Omental fat pad (tissue), 3 donors: ENCODE measurements at regions not wholly inside any gene's neighbourhood (a gene's known extent, or its start where the extent isn't known, plus 50 kb on each side); places are given as distances from the start of the nearest gene placed in this dataset.

Experiments used
- ATAC-seq: fragments of 150-250 bp; one replicate; pipeline ENCODE4 v1.9.1; 2016; ENCODE audit warnings: mild to moderate bottlenecking, moderate library complexity; ENCODE audit not compliant: low FRiP score
- DNase-seq: peaks from one replicate; pipeline ENCODE4 v3.0.0-alpha.2; 2019; ENCODE audit warnings: low spot score
- TF ChIP-seq, protein P1 (sequence below), 3 donors: fragments of 450-650 bp; IDR thresholded peaks; one replicate each; pipeline ENCODE4 v1.5.1; 2016 to 2017; ENCODE audit warnings: antibody characterized with exemption in 3 of 3, mild to moderate bottlenecking in 3 of 3, moderate library complexity in 2 of 3

DNA sequence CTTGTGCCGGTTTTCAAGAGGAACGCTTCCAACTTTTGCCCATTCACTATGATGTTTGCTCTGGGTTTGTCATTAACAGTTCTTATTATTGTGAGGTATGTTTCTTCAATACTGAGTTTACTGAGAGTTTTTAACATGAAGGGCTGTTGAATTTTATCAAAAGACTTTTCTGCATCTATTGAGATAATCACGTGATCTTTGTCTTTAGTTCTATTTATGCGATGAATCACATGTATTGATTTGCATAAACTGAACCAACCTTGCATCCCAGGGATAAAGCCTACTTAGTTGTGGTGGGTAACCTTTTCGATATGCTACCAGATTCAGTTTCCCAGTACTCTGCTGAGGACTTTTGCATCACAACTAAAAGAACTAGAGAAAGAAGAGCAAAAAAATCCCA, 318.0 kb downstream of the GASK1B start:
- no peak for DNase-seq
- TF ChIP-seq, protein P1, sequence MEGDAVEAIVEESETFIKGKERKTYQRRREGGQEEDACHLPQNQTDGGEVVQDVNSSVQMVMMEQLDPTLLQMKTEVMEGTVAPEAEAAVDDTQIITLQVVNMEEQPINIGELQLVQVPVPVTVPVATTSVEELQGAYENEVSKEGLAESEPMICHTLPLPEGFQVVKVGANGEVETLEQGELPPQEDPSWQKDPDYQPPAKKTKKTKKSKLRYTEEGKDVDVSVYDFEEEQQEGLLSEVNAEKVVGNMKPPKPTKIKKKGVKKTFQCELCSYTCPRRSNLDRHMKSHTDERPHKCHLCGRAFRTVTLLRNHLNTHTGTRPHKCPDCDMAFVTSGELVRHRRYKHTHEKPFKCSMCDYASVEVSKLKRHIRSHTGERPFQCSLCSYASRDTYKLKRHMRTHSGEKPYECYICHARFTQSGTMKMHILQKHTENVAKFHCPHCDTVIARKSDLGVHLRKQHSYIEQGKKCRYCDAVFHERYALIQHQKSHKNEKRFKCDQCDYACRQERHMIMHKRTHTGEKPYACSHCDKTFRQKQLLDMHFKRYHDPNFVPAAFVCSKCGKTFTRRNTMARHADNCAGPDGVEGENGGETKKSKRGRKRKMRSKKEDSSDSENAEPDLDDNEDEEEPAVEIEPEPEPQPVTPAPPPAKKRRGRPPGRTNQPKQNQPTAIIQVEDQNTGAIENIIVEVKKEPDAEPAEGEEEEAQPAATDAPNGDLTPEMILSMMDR (IDR thresholded peaks at IDR 0.05), result no peak
- no peak for ATAC-seq

DNA sequence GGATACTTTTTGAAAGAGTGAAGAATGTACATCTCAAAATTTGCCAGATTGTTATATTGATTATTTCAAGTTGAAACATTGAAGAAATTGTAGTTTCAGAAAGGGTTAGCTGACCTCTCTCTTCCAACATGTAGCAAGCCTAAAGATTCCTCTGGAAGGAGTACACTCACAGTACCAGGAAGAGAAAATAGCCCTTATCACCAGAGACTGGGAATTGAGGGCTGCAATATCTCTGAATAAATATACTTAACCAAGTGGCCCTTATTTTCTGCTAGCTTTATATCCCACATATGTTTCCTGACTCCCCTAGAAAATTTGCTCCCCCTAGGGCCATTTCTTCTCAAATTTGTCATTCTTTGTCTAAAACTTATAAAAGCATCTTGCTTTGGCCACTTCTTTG, 332.2 kb downstream of the GASK1B start:
- ATAC-seq, result no peak
- no peak for DNase-seq
- TF ChIP-seq, protein P1 (IDR thresholded peaks at IDR 0.05), result no peak

DNA sequence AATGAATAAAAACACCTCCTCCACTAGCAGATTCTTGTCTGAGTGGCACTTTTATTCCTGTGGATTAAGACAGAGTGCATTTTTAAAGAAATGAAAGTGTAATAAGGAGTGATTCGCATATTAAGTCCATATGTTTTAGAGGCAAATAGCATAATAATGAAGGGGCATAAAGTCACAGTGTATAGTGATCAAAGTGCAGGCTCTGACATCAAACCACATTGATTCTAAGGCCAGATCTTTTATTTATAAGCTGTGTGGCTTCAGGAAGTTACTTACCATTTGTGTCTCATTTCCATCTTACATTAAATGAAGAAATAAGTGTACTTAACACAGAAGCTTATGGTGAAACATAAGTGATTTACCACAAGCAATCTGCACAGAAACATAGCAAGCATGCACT, 332.8 kb downstream of the GASK1B start:
- TF ChIP-seq, protein P1 (IDR thresholded peaks at IDR 0.05), result no peak
- ATAC-seq (no peak), DNase-seq (no peak)

DNA sequence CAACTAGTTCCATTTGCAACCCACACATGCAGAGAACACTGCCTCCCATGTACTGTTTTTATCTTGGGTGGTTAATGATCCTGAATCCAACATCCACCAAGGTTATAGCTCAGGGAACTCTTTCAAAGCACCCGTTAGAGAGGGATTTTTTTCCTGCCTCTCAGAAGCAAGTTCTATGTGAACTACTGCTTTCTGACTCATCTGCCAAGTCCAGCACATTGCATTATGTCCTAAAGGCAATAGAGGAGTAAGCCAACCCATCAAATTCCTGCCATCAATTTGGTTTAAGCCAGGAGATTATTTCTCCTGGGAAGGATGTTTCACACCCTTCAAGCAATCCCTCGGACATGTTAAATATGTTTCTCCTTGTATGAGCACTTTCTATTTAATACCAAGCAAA, 334.5 kb downstream of the GASK1B start:
- ATAC-seq (no peak), DNase-seq (no peak)
- TF ChIP-seq, protein P1 (IDR thresholded peaks at IDR 0.05), result no peak

GRCh38 chr4:157837071-157837703, 335.6 kb downstream of the GASK1B start:
- no peak for DNase-seq
- ATAC-seq, result no peak
- TF ChIP-seq, protein P1 (IDR thresholded peaks at IDR 0.05), result no peak

DNA sequence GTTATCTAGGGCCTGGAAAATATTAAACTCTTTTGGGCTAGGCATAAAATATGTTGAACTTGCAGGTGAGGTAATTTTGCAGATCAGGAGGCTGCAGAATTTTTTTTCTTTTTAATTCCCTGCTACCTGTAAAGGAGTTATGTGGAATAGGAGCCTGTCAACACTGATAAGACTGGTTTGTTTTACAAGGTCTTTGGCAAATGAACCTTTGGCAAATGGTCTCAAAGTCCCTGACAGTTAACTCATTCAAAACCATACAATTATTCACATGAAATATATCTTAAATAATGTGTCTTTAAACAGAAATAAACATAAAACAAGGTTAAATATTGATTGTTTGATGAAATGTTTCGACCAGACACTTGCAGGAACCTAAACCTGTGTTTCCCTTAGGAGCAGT, 340.2 kb downstream of the GASK1B start:
- no peak for DNase-seq
- TF ChIP-seq, protein P1 (IDR thresholded peaks at IDR 0.05), result no peak
- ATAC-seq, result no peak

GRCh38 chr4:157824021-157824420, 348.8 kb downstream of the GASK1B start:
- no peak for ATAC-seq

More at GRCh38 chr4:157824021-157824420, 348.8 kb downstream of the GASK1B start:
- no peak for DNase-seq
- TF ChIP-seq, protein P1 (IDR thresholded peaks at IDR 0.05), result no peak
